Brain microvascular endothelial cell (primary cell): ENCODE measurements at regions not wholly inside any gene's neighbourhood (a gene's known extent, or its start where the extent isn't known, plus 50 kb on each side); places are given as distances from the start of the nearest gene placed in this dataset.

Source experiments
- DNase-seq: peaks from one replicate; pipeline ENCODE4 v3.0.0-alpha.2; 2020
- H3K27ac ChIP-seq: fragments of 250-450 bp; sonication (Bioruptor Pico); 2 replicates; pipeline ENCODE4 v1.5.1; 2020; ENCODE audit warnings: mild to moderate bottlenecking, moderate library complexity
- H3K27me3 ChIP-seq: fragments of 250-450 bp; sonication (Bioruptor Pico); replicated peaks from 2 replicates; pipeline ENCODE4 v1.5.1; 2020; ENCODE audit warnings: mild to moderate bottlenecking
- H3K36me3 ChIP-seq: fragments of 250-450 bp; sonication (Bioruptor Pico); replicated peaks from 2 replicates; pipeline ENCODE4 v1.5.1; 2020; ENCODE audit warnings: mild to moderate bottlenecking
- H3K4me3 ChIP-seq: 2 replicates; pipeline ENCODE4 v1.5.1; 2011; ENCODE audit warnings: low read depth, mild to moderate bottlenecking, control low read depth, low read length, moderate library complexity
- CTCF ChIP-seq: IDR thresholded peaks from 2 replicates; pipeline ENCODE4 v1.5.1; 2011; ENCODE audit warnings: low read depth, mild to moderate bottlenecking, moderate library complexity, low read length, control low read depth, inconsistent platforms; ENCODE audit errors: missing control alignments
- in situ Hi-C: cut with HindIII; loops from 2 replicates; pipeline ENCODE4 v1.10.0; 2017; ENCODE audit warnings: low sequenced_read_pairs, low pct_ligation_motif_present

GRCh38 chr1:82755671-82756070 lies 954.9 kb downstream of the ADGRL2 start:
- no peak for DNase-seq
- no peak for TF ChIP-seq CTCF
- in situ Hi-C loops = no loop called here
- H3K27ac ChIP-seq = no peak overlapping the region
- no peak overlapping the region for H3K4me3 ChIP-seq
- no peaks in the 10 kb centered on the region for H3K36me3 ChIP-seq
- H3K27me3 ChIP-seq = no peaks in the 10 kb centered on the region

GRCh38 chr1:82755191-82755590 lies 954.5 kb downstream of the ADGRL2 start:
- Histone ChIP-seq H3K4me3 (no peak overlapping the region), H3K36me3 (no peaks in the 10 kb centered on the region), H3K27ac (no peak overlapping the region), H3K27me3 (no peaks in the 10 kb centered on the region)
- no peak for DNase-seq
- TF ChIP-seq CTCF = no peak
- in situ Hi-C loops = no loop called here

GRCh38 chr1:82752046-82752445 lies 951.3 kb downstream of the ADGRL2 start:
- no peak for TF ChIP-seq CTCF
- Histone ChIP-seq H3K27ac (no peak overlapping the region), H3K27me3 (no peaks in the 10 kb centered on the region), H3K4me3 (no peak overlapping the region), H3K36me3 (no peaks in the 10 kb centered on the region)
- in situ Hi-C loops = no loop called here
- no peak for DNase-seq

GRCh38 chr1:82733645-82734044 lies 932.9 kb downstream of the ADGRL2 start:
- Histone ChIP-seq H3K27me3 (no peaks in the 10 kb centered on the region), H3K36me3 (no peaks in the 10 kb centered on the region), H3K4me3 (no peak overlapping the region), H3K27ac (no peak overlapping the region)
- in situ Hi-C loops = no loop called here
- DNase-seq = no peak
- TF ChIP-seq CTCF = no peak

DNA sequence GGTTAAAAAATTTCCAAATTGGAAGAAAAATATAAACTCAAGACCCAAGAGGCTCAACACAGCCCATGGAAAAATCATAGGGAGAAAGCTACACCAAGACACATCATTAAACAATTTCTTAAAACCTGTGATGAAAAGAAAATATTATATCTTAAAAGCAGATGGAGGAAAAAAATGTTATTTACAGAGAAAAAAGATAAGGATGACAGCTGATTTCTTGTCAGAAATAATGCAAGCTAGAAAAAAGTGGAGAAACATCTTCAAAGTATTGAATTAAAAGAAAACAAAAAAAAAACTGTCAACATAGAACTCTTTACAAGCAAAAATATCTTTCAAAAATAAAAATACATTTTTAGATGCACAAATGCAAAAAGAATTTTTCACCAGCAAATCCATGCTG lies 930.5 kb downstream of the ADGRL2 start:
- no peaks in the 10 kb centered on the region for H3K36me3 ChIP-seq
- no peak overlapping the region for H3K27ac ChIP-seq
- in situ Hi-C loops = no loop called here
- no peak for DNase-seq
- no peak for TF ChIP-seq CTCF
- no peaks in the 10 kb centered on the region for H3K27me3 ChIP-seq
- no peak overlapping the region for H3K4me3 ChIP-seq

DNA sequence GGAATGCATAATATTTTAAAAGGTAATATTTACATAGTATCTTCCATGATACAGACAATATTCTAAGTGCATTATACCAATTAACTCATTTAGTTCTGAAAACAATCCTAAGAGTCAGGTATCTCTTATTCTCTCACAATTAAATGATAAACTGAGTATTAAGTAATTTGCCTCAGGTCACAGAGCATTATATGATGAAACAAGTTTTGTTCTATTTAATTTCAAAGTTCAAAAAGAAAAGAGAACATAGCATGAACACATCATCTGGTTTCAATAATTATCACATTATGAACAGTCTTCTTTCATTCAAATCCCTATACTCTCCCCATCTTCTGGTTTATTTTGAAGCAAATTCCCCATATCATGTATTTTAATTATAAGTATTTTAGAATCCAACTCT lies 927.5 kb downstream of the ADGRL2 start:
- DNase-seq = no peak
- no peak for TF ChIP-seq CTCF
- in situ Hi-C loops = no loop called here
- Histone ChIP-seq H3K4me3 (no peak overlapping the region), H3K27ac (no peak overlapping the region), H3K36me3 (no peaks in the 10 kb centered on the region), H3K27me3 (no peaks in the 10 kb centered on the region)
